ENCODE measurements at regions not wholly inside any gene's neighbourhood (a gene's known extent, or its start where the extent isn't known, plus 50 kb on each side); places are given as distances from the start of the nearest gene placed in this dataset.

- TF ChIP-seq CTCF (conservative IDR thresholded peaks at IDR 0.05; ENCODE audit: low read depth, low read length) = peak; percentile 48
- no peak for DNase-seq (ENCODE audit: low read depth)
- H3K4me3 ChIP-seq (ENCODE audit: low read depth, low read length) = no peak overlapping the region
Measured at GRCh38 chr4:178577933-178578332, 1135.7 kb upstream of the AGA start.

- H3K4me3 ChIP-seq (ENCODE audit: low read depth, low read length) = no peak overlapping the region
- no peak for TF ChIP-seq CTCF (conservative IDR thresholded peaks at IDR 0.05; ENCODE audit: low read depth, low read length)
- no peak for DNase-seq (ENCODE audit: low read depth)
Measured at GRCh38 chr4:178595500-178596138, 1153.4 kb upstream of the AGA start.

- DNase-seq (ENCODE audit: low read depth) = no peak
- TF ChIP-seq CTCF (conservative IDR thresholded peaks at IDR 0.05; ENCODE audit: low read depth, low read length) = no peak
Measured at GRCh38 chr4:178598672-178599071, 1156.4 kb upstream of the AGA start.

GRCh38 chr4:178599521-178599920, 1157.3 kb upstream of the AGA start:
- no peak for DNase-seq (ENCODE audit: low read depth)

More at GRCh38 chr4:178598672-178599071, 1156.4 kb upstream of the AGA start:
- no peak overlapping the region for H3K4me3 ChIP-seq (ENCODE audit: low read depth, low read length)

GRCh38 chr4:178602833-178603232, 1160.6 kb upstream of the AGA start:
- no peak for DNase-seq (ENCODE audit: low read depth)
- no peak for TF ChIP-seq CTCF (conservative IDR thresholded peaks at IDR 0.05; ENCODE audit: low read depth, low read length)

More at GRCh38 chr4:178599521-178599920, 1157.3 kb upstream of the AGA start:
- peak; percentile 53 for TF ChIP-seq CTCF (conservative IDR thresholded peaks at IDR 0.05; ENCODE audit: low read depth, low read length)
- no peak overlapping the region for H3K4me3 ChIP-seq (ENCODE audit: low read depth, low read length)

GRCh38 chr4:178611062-178611461, 1168.8 kb upstream of the AGA start:
- TF ChIP-seq CTCF (conservative IDR thresholded peaks at IDR 0.05; ENCODE audit: low read depth, low read length) = no peak

More at GRCh38 chr4:178602833-178603232, 1160.6 kb upstream of the AGA start:
- no peak overlapping the region for H3K4me3 ChIP-seq (ENCODE audit: low read depth, low read length)

GRCh38 chr4:178612733-178613132, 1170.5 kb upstream of the AGA start:
- TF ChIP-seq CTCF (conservative IDR thresholded peaks at IDR 0.05; ENCODE audit: low read depth, low read length) = no peak
- no peak for DNase-seq (ENCODE audit: low read depth)
- H3K4me3 ChIP-seq (ENCODE audit: low read depth, low read length) = no peak overlapping the region

More at GRCh38 chr4:178611062-178611461, 1168.8 kb upstream of the AGA start:
- DNase-seq (ENCODE audit: low read depth) = no peak
- no peak overlapping the region for H3K4me3 ChIP-seq (ENCODE audit: low read depth, low read length)

All from epithelial cell of proximal tubule (primary cell).